ENCODE measurements at regions not wholly inside any gene's neighbourhood (a gene's known extent, or its start where the extent isn't known, plus 50 kb on each side); places are given as distances from the start of the nearest gene placed in this dataset.

GRCh38 chrX:138930583-138930945 is 219.0 kb upstream of the FGF13 start:
- no peaks in the 10 kb centered on the region for H3K9me3 Mint-ChIP-seq
- Histone ChIP-seq H3K4me3 (ENCODE audit: low read length) (no peak overlapping the region), H3K27me3 (ENCODE audit: control insufficient read depth, insufficient read depth, low read length, poor library complexity, severe bottlenecking) (no peaks in the 10 kb centered on the region), H3K9me3 (ENCODE audit: control insufficient read depth, low read length) (no peaks in the 10 kb centered on the region), H3K4me1 (ENCODE audit: control insufficient read depth, insufficient read depth, low read length) (no peaks in the 10 kb centered on the region), H3K27ac (ENCODE audit: low read depth, low read length) (no peak overlapping the region), H3K9ac (ENCODE audit: extremely low read depth, low read length, poor library complexity, severe bottlenecking) (no peak overlapping the region), H3K36me3 (ENCODE audit: control insufficient read depth, insufficient read depth, low read length) (no peaks in the 10 kb centered on the region)
- H3K36me3 Mint-ChIP-seq (ENCODE audit: low read depth): peaks cover 2% of the 10 kb centered on the region
- 100% methylated on average over 4 of the region's 4 CpGs; no CpG with 5 or more reads in 1 of the 2 experiments for whole genome bisulfite sequencing, 2 experiments (ENCODE audit: insufficient coverage in 1 of 2, insufficient read length in 1 of 2)
- H3K4me3 Mint-ChIP-seq: no peak overlapping the region
- DNase-seq: no peak
- no peaks in the 10 kb centered on the region for H3K27me3 Mint-ChIP-seq (ENCODE audit: insufficient read depth)
- TF ChIP-seq CTCF (conservative IDR thresholded peaks at IDR 0.05): no peak
- peaks cover 1% of the 10 kb centered on the region for H3K4me1 Mint-ChIP-seq
- no peak overlapping the region for H3K27ac Mint-ChIP-seq

- no peak overlapping the region for H3K9ac ChIP-seq (ENCODE audit: extremely low read depth, low read length, poor library complexity, severe bottlenecking)
- H3K9me3 ChIP-seq (ENCODE audit: control insufficient read depth, low read length): no peaks in the 10 kb centered on the region
- no peaks in the 10 kb centered on the region for H3K36me3 ChIP-seq (ENCODE audit: control insufficient read depth, insufficient read depth, low read length)
- Mint-ChIP-seq H3K27ac (no peak overlapping the region), H3K9me3 (no peaks in the 10 kb centered on the region), H3K36me3 (ENCODE audit: low read depth) (peaks cover 2% of the 10 kb centered on the region), H3K27me3 (ENCODE audit: insufficient read depth) (no peaks in the 10 kb centered on the region), H3K4me1 (peaks cover 7% of the 10 kb centered on the region), H3K4me3 (no peak overlapping the region)
- H3K27ac ChIP-seq (ENCODE audit: low read depth, low read length): no peak overlapping the region
- no peaks in the 10 kb centered on the region for H3K27me3 ChIP-seq (ENCODE audit: control insufficient read depth, insufficient read depth, low read length, poor library complexity, severe bottlenecking)
- H3K4me1 ChIP-seq (ENCODE audit: control insufficient read depth, insufficient read depth, low read length): no peaks in the 10 kb centered on the region
- no peak for TF ChIP-seq CTCF (conservative IDR thresholded peaks at IDR 0.05)
- no peak for DNase-seq
- WGBS, 2 experiments (ENCODE audit: insufficient coverage in 1 of 2, insufficient read length in 1 of 2): 100% methylated on average over 4 of the region's 4 CpGs; no CpG with 5 or more reads in 1 of the 2 experiments
- no peak overlapping the region for H3K4me3 ChIP-seq (ENCODE audit: low read length)
Observed at GRCh38 chrX:138929926-138930582, 218.5 kb upstream of the FGF13 start.

- no peaks in the 10 kb centered on the region for H3K36me3 ChIP-seq (ENCODE audit: control insufficient read depth, insufficient read depth, low read length)
- Mint-ChIP-seq H3K9me3 (no peaks in the 10 kb centered on the region), H3K27me3 (ENCODE audit: insufficient read depth) (no peaks in the 10 kb centered on the region), H3K4me3 (no peak overlapping the region), H3K36me3 (ENCODE audit: low read depth) (peaks cover 2% of the 10 kb centered on the region), H3K27ac (no peak overlapping the region), H3K4me1 (peaks cover 8% of the 10 kb centered on the region)
- TF ChIP-seq CTCF (conservative IDR thresholded peaks at IDR 0.05): no peak
- H3K9me3 ChIP-seq (ENCODE audit: control insufficient read depth, low read length): no peaks in the 10 kb centered on the region
- DNase-seq: no peak
- no peak overlapping the region for H3K9ac ChIP-seq (ENCODE audit: extremely low read depth, low read length, poor library complexity, severe bottlenecking)
- no peaks in the 10 kb centered on the region for H3K27me3 ChIP-seq (ENCODE audit: control insufficient read depth, insufficient read depth, low read length, poor library complexity, severe bottlenecking)
- H3K4me3 ChIP-seq (ENCODE audit: low read length): no peak overlapping the region
- no peaks in the 10 kb centered on the region for H3K4me1 ChIP-seq (ENCODE audit: control insufficient read depth, insufficient read depth, low read length)
- no peak overlapping the region for H3K27ac ChIP-seq (ENCODE audit: low read depth, low read length)
- 88 to 100% methylated on average over 1 of the region's 1 CpG for WGBS, 2 experiments (ENCODE audit: insufficient coverage in 1 of 2, insufficient read length in 1 of 2)
Observed at GRCh38 chrX:138928737-138929459, 217.4 kb upstream of the FGF13 start.

Measured in endodermal cell (in vitro differentiated cells).